Fibroblast of the aortic adventitia (primary cell): ENCODE measurements at regions not wholly inside any gene's neighbourhood (a gene's known extent, or its start where the extent isn't known, plus 50 kb on each side); places are given as distances from the start of the nearest gene placed in this dataset.

Experiments used
- DNase-seq: peaks from one replicate; pipeline ENCODE4 v3.0.0-alpha.2; 2010; ENCODE audit warnings: low read depth
- H3K4me3 ChIP-seq: 2 replicates; pipeline ENCODE4 v1.5.1; 2011; ENCODE audit warnings: low read depth, mild to moderate bottlenecking, control low read depth, low read length, moderate library complexity
- TF ChIP-seq, protein P1 (sequence below): IDR thresholded peaks from 2 replicates; pipeline ENCODE4 v1.5.1; 2011; ENCODE audit warnings: mild to moderate bottlenecking, low read length, control low read depth, inconsistent platforms; ENCODE audit not compliant: insufficient read depth

DNA sequence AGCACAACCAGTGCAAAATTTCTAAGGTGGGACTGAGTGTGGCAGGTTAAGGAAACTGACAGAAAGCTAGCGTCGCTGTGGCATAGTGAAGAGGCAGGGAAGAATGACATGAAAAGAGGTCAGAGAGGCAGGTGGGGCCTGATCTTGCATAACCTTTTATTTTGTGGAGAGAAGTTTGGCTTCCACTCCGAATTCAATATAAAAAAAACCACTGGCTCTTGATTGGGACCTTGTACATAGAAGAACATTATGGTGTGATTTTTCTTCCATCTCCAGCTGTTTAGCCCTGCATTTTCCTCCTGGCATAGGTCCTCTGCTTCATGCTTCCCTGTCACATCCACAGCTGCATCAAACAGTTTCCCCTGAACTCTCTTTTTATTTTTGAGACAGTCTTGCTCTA lies 170.5 kb upstream of the MEOX2 start:
- DNase-seq: no peak
- TF ChIP-seq, protein P1, sequence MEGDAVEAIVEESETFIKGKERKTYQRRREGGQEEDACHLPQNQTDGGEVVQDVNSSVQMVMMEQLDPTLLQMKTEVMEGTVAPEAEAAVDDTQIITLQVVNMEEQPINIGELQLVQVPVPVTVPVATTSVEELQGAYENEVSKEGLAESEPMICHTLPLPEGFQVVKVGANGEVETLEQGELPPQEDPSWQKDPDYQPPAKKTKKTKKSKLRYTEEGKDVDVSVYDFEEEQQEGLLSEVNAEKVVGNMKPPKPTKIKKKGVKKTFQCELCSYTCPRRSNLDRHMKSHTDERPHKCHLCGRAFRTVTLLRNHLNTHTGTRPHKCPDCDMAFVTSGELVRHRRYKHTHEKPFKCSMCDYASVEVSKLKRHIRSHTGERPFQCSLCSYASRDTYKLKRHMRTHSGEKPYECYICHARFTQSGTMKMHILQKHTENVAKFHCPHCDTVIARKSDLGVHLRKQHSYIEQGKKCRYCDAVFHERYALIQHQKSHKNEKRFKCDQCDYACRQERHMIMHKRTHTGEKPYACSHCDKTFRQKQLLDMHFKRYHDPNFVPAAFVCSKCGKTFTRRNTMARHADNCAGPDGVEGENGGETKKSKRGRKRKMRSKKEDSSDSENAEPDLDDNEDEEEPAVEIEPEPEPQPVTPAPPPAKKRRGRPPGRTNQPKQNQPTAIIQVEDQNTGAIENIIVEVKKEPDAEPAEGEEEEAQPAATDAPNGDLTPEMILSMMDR: no peak
- no peak overlapping the region for H3K4me3 ChIP-seq

DNA sequence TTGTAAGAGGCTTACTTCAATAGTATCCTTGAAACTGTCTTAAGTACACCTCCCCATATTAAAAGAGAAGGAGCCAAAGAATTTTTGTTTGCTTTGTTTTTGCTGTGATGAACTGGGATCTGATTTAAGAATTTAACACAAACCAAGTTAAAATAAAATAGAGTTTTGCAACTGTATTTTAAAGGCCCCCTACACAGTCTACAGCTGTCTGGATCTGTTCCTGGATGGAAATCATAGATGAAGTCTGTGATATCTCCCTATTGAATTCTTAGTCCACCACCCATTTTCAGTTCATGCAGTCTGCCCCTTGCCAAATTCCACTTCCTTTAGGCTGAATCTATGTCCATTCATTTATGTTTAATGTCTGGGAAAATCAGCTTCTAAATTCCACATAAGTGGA lies 169.8 kb upstream of the MEOX2 start:
- TF ChIP-seq, protein P1: no peak

DNA sequence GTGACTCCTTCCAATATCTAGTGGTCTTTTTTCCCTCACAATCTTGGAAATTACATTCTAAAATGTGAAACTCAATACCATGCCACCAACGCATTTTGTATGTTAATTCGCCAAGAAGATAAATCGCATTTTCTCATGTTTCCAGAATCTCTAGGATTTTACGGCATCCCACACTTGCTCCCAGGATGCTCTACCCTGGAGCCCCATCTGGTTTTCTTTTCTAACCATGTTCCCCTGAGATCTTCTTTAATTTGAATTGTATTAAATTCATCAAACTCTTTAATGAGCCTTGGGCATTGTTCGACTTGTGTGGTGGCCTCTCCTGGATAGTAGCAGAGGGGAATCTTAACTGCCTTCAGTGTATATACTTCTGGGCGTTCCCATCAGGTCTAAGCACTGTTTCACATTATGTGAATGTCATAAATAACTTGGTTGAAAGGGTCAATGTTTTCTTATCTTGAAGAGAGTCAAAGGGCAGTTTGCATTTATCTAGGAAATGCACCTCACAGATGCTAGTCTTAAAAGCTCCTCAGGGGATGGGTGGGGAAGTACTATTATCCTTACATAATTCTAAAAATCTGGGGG lies 169.1 kb upstream of the MEOX2 start:
- no peak for DNase-seq
- TF ChIP-seq, protein P1: no peak

More for the DNA sequence above, 169.8 kb upstream of the MEOX2 start:
- H3K4me3 ChIP-seq: no peak overlapping the region
- no peak for DNase-seq

DNA sequence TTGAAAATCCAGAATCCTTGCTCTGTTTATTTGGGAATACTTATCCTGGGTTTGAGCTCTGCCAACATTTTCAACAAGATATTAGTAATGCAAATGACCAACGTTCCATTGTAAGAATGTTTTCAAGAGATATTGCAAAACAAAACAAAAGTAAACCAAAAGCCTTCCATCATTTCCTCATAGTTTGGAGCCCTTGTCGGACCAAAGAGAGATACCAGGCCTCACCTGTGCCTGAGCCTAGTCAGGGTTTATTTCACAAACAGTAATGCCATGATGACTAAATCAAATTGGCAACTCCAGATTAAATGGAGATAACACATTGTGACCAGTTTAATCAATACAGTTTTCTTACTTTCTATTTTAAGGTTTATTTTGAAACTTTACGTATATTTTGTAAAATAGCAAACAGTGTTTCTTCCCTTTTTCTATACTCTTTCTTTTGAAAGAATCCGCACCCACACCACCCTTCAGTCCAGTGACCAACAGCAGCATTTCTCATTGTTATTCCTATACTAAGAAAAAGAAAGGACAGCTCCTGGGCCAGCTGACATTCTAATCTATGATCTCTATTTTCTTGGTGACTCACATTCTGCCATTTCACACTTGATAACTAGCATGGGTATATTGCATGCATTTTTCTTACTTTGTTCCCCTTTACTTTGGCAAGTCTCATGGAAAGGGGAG lies 168.5 kb upstream of the MEOX2 start:
- no peak overlapping the region for H3K4me3 ChIP-seq
- DNase-seq: peak; percentile 38
- TF ChIP-seq, protein P1: no peak

More for the DNA sequence above, 169.1 kb upstream of the MEOX2 start:
- H3K4me3 ChIP-seq: no peak overlapping the region

DNA sequence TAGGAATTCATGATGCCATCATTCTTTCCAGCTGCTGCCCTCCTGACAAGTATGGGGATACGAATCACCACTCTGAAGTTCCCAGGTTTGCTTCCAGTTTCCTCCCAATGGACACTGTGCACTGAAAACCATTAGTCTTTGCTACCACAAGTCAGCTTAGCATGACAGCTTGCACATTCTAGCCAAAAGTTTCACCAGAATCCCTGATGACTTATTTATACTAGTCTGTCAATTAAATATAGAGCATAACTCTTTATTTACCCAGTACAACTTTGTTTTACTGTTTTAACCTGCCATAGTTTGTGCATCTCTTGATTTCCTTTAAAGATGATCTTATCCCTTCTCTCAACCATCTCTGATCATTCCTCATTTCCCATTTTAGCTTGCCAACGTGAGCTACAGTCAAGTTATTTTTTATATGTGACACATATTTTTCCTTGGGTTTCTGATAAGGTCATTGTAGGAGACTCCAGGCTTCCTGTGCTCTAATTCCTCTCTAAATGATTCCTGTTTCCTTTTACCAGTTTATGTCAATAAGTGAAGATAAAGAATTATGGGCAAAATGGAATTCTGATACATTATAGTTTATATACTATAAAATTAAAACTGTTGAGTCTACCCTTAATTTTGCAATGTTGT lies 167.5 kb upstream of the MEOX2 start:
- H3K4me3 ChIP-seq: no peak overlapping the region
- DNase-seq: peak; percentile 69
- TF ChIP-seq, protein P1: no peak

DNA sequence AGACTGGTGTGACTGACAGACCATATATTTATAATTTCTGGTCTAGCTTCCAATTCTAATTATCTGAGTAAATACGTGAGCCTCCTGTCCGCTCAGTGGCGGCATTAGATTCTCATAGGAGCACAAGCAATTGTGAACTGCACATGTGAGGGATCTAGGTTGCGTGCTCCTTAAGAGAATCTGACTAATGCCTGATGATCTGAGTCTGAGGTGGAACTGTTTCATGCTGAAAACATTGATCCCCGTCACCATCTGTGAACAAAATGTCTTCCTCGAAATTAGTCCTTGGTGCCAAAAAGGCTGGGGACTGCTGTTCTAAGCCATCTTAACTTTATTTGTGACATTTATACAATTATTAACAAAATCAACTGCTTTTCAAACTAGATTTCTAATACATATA lies 164.7 kb upstream of the MEOX2 start:
- no peak overlapping the region for H3K4me3 ChIP-seq
- TF ChIP-seq, protein P1: no peak
- no peak for DNase-seq
